HL-60 (cell line): ENCODE measurements at regions not wholly inside any gene's neighbourhood (a gene's known extent, or its start where the extent isn't known, plus 50 kb on each side); places are given as distances from the start of the nearest gene placed in this dataset.
"Not testable (repeated sequence)": the region's sequence is repeated elsewhere in the genome, so short reads cannot be mapped to it uniquely, and the experiment has no call there.

Source experiments
- DNase-seq, 2 experiments: peaks; one replicate each; pipeline ENCODE4 v3.0.0-alpha.2; 2010 to 2020; ENCODE audit warnings: low read depth in 1 of 2, low spot score in 1 of 2
- H3K27ac ChIP-seq: fragments of 250-450 bp; sonication (Bioruptor Pico); replicated peaks from 2 replicates; pipeline ENCODE4 v1.5.1; 2020; ENCODE audit warnings: mild to moderate bottlenecking, moderate library complexity
- H3K27me3 ChIP-seq: fragments of 250-450 bp; sonication (Bioruptor Pico); 2 replicates; pipeline ENCODE4 v1.5.1; 2021; ENCODE audit warnings: mild to moderate bottlenecking, moderate library complexity; ENCODE audit not compliant: insufficient read depth, poor library complexity, severe bottlenecking
- H3K4me3 ChIP-seq: replicated peaks from 2 replicates; pipeline ENCODE4 v1.5.1; 2011; ENCODE audit warnings: mild to moderate bottlenecking, control low read depth, low read length; ENCODE audit not compliant: insufficient read depth
- GABPA ChIP-seq: IDR thresholded peaks from 2 replicates; pipeline ENCODE4 v1.6.1; 2012; ENCODE audit warnings: low read depth
- POLR2AphosphoS5 ChIP-seq: IDR thresholded peaks from 2 replicates; pipeline ENCODE4 v1.6.1; 2012; ENCODE audit warnings: low read depth
- REST ChIP-seq: IDR thresholded peaks from 2 replicates; pipeline ENCODE4 v1.6.1; 2012; ENCODE audit warnings: low read depth; ENCODE audit not compliant: insufficient replicate concordance
- SPI1 ChIP-seq: IDR thresholded peaks from 2 replicates; pipeline ENCODE4 v1.6.1; 2012; ENCODE audit warnings: low read depth, mild to moderate bottlenecking, borderline replicate concordance
- TF ChIP-seq, protein P1 (sequence below): IDR thresholded peaks from one replicate; pipeline ENCODE4 v1.5.1; 2011; ENCODE audit warnings: low read length, control low read depth, inconsistent platforms; ENCODE audit not compliant: insufficient read depth

DNA sequence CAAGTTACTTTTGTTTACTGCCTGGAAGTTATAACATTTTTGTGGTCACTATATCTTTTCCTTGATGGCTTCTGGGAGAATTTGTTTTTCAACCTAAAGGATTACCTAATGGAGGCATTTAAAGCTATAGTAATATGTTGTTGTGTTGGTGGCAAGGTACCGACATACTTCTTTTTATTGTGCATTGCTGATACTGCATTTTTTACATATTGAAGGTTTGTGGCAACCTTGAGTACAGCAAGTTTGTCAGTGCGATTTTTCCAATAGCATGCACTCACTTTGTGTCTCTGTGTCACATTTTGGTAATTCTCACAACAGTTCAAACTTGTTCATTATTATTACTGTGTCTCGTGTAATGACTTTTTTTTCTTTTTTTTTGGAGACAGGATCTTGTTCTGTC, 246.3 kb downstream of the LRRC70 start:
- H3K4me3 ChIP-seq, result no peak overlapping the region
- H3K27me3 ChIP-seq, result no peaks in the 10 kb centered on the region
- no peak for TF ChIP-seq GABPA
- TF ChIP-seq REST, result no peak
- TF ChIP-seq POLR2AphosphoS5, result no peak
- TF ChIP-seq, protein P1, sequence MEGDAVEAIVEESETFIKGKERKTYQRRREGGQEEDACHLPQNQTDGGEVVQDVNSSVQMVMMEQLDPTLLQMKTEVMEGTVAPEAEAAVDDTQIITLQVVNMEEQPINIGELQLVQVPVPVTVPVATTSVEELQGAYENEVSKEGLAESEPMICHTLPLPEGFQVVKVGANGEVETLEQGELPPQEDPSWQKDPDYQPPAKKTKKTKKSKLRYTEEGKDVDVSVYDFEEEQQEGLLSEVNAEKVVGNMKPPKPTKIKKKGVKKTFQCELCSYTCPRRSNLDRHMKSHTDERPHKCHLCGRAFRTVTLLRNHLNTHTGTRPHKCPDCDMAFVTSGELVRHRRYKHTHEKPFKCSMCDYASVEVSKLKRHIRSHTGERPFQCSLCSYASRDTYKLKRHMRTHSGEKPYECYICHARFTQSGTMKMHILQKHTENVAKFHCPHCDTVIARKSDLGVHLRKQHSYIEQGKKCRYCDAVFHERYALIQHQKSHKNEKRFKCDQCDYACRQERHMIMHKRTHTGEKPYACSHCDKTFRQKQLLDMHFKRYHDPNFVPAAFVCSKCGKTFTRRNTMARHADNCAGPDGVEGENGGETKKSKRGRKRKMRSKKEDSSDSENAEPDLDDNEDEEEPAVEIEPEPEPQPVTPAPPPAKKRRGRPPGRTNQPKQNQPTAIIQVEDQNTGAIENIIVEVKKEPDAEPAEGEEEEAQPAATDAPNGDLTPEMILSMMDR, result no peak
- no peak for TF ChIP-seq SPI1
- DNase-seq, result no peak
- H3K27ac ChIP-seq, result no peak overlapping the region

DNA sequence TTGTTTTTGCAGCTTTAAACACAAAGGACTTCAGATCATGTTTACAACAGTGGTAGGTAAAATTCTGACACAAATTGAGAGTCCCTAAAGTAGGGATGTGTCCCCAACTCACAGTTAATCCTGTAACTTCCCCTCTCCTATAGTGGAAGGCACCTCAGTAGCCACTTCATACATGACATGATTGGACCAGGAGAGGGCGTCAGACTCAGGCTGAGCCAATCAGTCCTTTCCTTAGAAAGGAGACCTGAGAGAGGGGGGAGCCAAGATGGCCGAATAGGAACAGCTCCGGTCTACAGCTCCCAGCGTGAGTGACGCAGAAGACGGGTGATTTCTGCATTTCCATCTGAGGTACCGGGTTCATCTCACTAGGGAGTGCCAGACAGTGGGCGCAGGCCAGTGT, 238.4 kb downstream of the LRRC70 start:
- not testable (repeated sequence) for DNase-seq, H3K27ac ChIP-seq

DNA sequence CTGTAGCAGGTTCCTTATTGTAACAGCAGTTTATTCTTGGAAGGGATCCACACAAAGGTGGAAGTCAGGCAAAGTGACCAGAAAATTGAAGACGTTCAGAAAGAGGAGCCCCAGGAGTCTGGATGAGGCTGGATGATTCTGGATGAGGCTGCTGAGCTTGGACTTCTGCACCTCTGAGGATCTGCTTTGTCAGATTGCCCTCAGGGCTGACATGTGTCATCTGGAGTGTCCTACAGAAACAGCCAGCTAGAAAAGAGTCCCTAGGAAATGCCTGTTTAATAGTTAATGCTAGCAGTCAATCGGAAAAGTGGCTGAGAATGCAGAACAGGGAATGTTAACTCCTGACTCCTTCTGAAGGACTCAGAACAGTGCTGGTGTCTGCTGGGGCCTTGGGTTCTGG, 236.4 kb downstream of the LRRC70 start:
- Histone ChIP-seq H3K27me3 (no peaks in the 10 kb centered on the region), H3K4me3 (no peak overlapping the region), H3K27ac (no peak overlapping the region)
- DNase-seq, result no peak
- TF ChIP-seq, protein P1, result no peak
- TF ChIP-seq POLR2AphosphoS5 (no peak), SPI1 (no peak), REST (no peak), GABPA (no peak)

More for the DNA sequence above, 238.4 kb downstream of the LRRC70 start:
- H3K27me3 ChIP-seq, H3K4me3 ChIP-seq: not testable (repeated sequence)

GRCh38 chr5:62812621-62813255, 234.1 kb downstream of the LRRC70 start:
- H3K27ac ChIP-seq, result no peak overlapping the region
- no peak overlapping the region for H3K4me3 ChIP-seq
- no peaks in the 10 kb centered on the region for H3K27me3 ChIP-seq
- TF ChIP-seq POLR2AphosphoS5 (no peak), GABPA (no peak), SPI1 (no peak), REST (no peak)
- TF ChIP-seq, protein P1, result no peak
- DNase-seq, result no peak

DNA sequence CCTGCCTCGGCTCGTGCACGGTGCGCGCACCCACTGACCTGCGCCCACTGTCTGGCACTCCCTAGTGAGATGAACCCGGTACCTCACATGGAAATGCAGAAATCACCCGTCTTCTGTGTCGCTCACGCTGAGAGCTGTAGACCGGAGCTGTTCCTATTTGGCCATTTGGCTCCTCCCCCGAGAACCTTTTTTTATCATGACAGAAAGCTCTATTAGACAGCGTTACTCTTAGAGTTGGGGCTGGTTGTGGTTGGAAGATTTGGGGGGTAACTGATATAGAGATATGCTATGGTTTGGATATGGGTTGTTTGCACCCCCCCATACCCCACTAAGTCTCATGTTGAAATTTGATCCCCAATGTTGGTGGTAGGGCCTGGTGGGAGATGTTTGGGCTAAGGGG, 226.2 kb downstream of the LRRC70 start:
- H3K27me3 ChIP-seq, H3K27ac ChIP-seq, DNase-seq, H3K4me3 ChIP-seq: not testable (repeated sequence)
